ENCODE measurements at regions not wholly inside any gene's neighbourhood (a gene's known extent, or its start where the extent isn't known, plus 50 kb on each side); places are given as distances from the start of the nearest gene placed in this dataset.

DNA sequence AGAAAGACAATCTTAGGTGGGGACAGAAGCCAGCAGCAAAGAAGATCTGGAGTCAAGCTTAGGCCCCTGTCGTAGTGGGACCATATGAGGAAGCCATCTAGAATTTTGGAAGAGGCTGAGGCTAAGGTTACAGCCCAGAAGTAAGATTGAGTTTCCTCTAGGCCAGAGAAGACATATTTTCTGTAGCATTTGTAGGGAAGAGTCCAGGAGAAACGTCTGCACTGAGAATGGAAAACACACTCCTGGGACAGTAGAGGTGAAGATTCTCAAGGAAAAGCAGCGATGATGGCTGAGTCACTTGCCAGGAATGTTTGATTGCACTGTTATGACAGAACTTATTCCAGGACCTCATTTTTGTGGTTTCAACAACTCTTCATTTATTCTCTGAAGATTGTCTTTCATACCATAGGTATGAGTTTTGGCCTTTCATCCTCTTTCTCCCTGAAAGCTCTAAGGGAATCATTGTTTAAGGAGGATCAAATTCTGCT, 107.2 kb downstream of the GTPBP8 start:
- H3K36me3 ChIP-seq (ENCODE audit: low read depth, missing control alignments): no peaks in the 10 kb centered on the region
- no peaks in the 10 kb centered on the region for H3K27me3 ChIP-seq
- H3K4me3 ChIP-seq: no peak overlapping the region
- DNase-seq: no peak
- TF ChIP-seq POLR2A (IDR thresholded peaks at IDR 0.05): no peak
- TF ChIP-seq, protein P1, sequence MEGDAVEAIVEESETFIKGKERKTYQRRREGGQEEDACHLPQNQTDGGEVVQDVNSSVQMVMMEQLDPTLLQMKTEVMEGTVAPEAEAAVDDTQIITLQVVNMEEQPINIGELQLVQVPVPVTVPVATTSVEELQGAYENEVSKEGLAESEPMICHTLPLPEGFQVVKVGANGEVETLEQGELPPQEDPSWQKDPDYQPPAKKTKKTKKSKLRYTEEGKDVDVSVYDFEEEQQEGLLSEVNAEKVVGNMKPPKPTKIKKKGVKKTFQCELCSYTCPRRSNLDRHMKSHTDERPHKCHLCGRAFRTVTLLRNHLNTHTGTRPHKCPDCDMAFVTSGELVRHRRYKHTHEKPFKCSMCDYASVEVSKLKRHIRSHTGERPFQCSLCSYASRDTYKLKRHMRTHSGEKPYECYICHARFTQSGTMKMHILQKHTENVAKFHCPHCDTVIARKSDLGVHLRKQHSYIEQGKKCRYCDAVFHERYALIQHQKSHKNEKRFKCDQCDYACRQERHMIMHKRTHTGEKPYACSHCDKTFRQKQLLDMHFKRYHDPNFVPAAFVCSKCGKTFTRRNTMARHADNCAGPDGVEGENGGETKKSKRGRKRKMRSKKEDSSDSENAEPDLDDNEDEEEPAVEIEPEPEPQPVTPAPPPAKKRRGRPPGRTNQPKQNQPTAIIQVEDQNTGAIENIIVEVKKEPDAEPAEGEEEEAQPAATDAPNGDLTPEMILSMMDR (IDR thresholded peaks at IDR 0.05): no peak
- intact Hi-C loops (cut with DNase I; ENCODE audit: low total_unique reads): no loop called here
- 86 to 94% methylated on average over 3 of the region's 3 CpGs for WGBS, 2 donors
- no peaks in the 10 kb centered on the region for H3K9me3 ChIP-seq
- H3K4me1 ChIP-seq: no peaks in the 10 kb centered on the region
- H3K27ac ChIP-seq: no peak overlapping the region

DNA sequence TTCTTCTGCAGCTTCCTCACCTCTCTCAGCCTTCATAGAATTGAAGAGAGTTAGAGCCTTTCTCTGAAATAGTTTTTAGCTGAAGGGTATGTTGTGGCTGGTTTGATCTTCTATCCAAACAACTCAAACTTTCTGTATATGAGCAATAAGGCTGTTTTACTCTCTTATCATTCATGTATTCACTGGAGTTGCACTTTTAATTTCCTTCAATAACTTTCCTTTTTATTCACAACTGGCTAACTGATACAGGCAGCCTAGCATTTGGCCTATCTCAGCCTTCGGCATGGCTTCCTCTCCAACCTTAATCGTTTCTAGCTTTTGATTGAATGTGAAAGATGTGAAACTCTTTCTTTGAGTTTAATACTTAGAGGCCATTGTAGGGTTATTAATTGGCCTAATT, 109.3 kb downstream of the GTPBP8 start:
- no peak for TF ChIP-seq POLR2A (IDR thresholded peaks at IDR 0.05)
- TF ChIP-seq, protein P1 (IDR thresholded peaks at IDR 0.05): no peak
- intact Hi-C loops (cut with DNase I; ENCODE audit: low total_unique reads): no loop called here
- H3K27me3 ChIP-seq: no peaks in the 10 kb centered on the region
- no peak overlapping the region for H3K27ac ChIP-seq
- no peaks in the 10 kb centered on the region for H3K36me3 ChIP-seq (ENCODE audit: low read depth, missing control alignments)
- WGBS, 2 donors: 93 to 95% methylated on average over 2 of the region's 2 CpGs
- no peak for DNase-seq
- no peaks in the 10 kb centered on the region for H3K4me1 ChIP-seq
- no peak overlapping the region for H3K4me3 ChIP-seq
- H3K9me3 ChIP-seq: no peaks in the 10 kb centered on the region

DNA sequence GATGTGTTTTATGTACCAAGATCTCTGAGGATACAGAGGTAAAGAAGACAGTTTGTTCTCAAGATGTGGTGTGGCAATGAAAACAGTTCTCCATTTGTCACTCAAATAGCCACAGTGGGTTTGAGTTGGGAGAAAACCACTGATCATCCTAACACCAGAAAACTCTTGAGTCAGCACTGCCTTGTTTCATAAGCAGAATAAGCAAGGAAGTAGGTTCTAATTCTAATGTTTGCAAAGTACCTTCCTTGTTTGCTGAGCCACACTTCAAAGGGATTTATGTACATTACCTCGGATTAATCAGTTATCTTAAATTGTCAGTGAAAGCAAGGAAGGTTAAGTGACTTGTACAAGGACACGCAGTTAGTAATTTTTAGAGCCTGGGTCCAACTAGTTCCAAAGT, 107.8 kb upstream of the BOC start:
- TF ChIP-seq, protein P1 (IDR thresholded peaks at IDR 0.05): no peak
- no peak for TF ChIP-seq POLR2A (IDR thresholded peaks at IDR 0.05)
- no peak overlapping the region for H3K4me3 ChIP-seq
- H3K27me3 ChIP-seq: no peaks in the 10 kb centered on the region
- no peak for DNase-seq
- H3K36me3 ChIP-seq (ENCODE audit: low read depth, missing control alignments): no peaks in the 10 kb centered on the region
- no peaks in the 10 kb centered on the region for H3K4me1 ChIP-seq
- 58 to 81% methylated on average over 2 of the region's 2 CpGs for WGBS, 2 donors
- no peak overlapping the region for H3K27ac ChIP-seq
- H3K9me3 ChIP-seq: no peaks in the 10 kb centered on the region
- intact Hi-C loops (cut with DNase I; ENCODE audit: low total_unique reads): no loop called here

DNA sequence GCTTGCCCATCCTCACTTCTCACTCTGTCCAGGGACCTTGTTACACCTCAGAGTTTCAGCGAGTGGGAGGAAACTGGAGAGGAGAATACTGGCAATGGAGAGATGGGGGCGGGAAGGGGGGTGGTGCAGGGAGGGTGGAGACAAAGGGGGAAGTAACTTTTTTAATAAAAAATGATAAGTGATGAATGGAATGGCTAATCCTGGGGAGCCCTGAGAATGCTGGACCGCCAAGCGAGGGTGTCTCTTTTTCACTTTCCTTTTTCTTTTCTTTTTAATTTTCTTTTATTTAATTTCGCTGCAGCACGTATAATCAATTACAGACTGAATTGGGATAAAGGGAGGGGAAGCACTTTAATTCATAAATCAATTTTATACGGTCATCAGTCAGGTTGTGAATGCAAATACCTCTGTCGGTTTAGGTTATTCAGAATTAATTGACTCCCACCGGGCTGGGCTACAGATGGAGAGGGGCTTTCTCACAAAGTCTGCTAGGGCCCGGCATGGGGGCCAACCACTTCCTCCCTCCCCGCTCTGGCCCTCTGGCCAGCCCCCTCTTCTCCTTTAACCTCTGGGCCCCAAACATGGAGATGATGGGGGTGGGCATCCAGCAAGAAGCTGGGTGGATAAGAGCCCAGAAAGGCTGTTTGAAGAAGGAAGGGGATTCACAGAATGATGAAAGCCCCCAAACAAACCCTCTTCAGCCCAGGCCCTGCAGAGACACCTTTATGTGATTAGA, 106.8 kb upstream of the BOC start:
- no peaks in the 10 kb centered on the region for H3K4me1 ChIP-seq
- no peaks in the 10 kb centered on the region for H3K9me3 ChIP-seq
- H3K27me3 ChIP-seq: no peaks in the 10 kb centered on the region
- H3K27ac ChIP-seq: no peak overlapping the region
- TF ChIP-seq POLR2A (IDR thresholded peaks at IDR 0.05): no peak
- TF ChIP-seq, protein P1 (IDR thresholded peaks at IDR 0.05): no peak
- H3K4me3 ChIP-seq: no peak overlapping the region
- 82 to 84% methylated on average over 10 to 11 of the region's 11 CpGs for WGBS, 2 donors
- intact Hi-C loops (cut with DNase I; ENCODE audit: low total_unique reads): no loop called here
- no peaks in the 10 kb centered on the region for H3K36me3 ChIP-seq (ENCODE audit: low read depth, missing control alignments)
- no peak for DNase-seq

DNA sequence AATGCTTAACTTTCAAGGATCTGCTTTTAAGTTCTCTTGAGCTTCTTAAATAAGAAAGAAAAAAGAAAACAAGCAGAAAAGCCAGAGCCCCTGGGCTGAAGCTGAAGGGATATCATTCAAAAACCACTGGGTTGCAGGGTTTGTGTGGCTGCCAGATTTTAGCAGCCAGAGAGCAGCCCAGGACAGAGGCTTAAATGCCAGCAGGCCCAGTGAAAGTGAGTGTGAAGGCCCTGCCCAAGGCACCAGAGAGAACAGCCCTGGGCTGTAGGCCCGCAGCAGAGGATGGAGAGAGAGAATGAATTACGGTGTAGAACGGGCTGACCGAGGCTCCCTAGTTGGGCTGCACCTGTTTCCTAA, 106.3 kb upstream of the BOC start:
- H3K36me3 ChIP-seq (ENCODE audit: low read depth, missing control alignments): no peaks in the 10 kb centered on the region
- WGBS, 2 donors: 59 to 78% methylated on average over 4 of the region's 4 CpGs
- no peaks in the 10 kb centered on the region for H3K27me3 ChIP-seq
- no peak for TF ChIP-seq POLR2A (IDR thresholded peaks at IDR 0.05)
- TF ChIP-seq, protein P1 (IDR thresholded peaks at IDR 0.05): no peak
- H3K27ac ChIP-seq: no peak overlapping the region
- intact Hi-C loops (cut with DNase I; ENCODE audit: low total_unique reads): no loop called here
- H3K4me1 ChIP-seq: no peaks in the 10 kb centered on the region
- no peak overlapping the region for H3K4me3 ChIP-seq
- no peaks in the 10 kb centered on the region for H3K9me3 ChIP-seq
- peak; percentile 17 for DNase-seq
